IMR-90 (cell line): ENCODE measurements at regions not wholly inside any gene's neighbourhood (a gene's known extent, or its start where the extent isn't known, plus 50 kb on each side); places are given as distances from the start of the nearest gene placed in this dataset.

Experiments used
- ATAC-seq: fragments of 200-7000 bp; cut with Tn5 transposase; 2 replicates; pipeline ENCODE4 v1.9.1; 2020; ENCODE audit warnings: low read depth, mild to moderate bottlenecking, moderate library complexity
- BruUV-seq: library from RNA; stranded (reverse); fragments of 400-500 nt; replicated peaks from 2 replicates; lab custom pipeline; 2021; lab: Mats Ljungman, UMichigan
- CTCF ChIA-PET: fragments of 300-600 bp; formaldehyde crosslinking; extraction: SDS; loops from one replicate; lab custom pipeline; 2021; ENCODE audit warnings: antibody characterized with exemption; lab: Yijun Ruan, JAX
- POLR2A ChIA-PET: fragments of 300-600 bp; sonication (Branson Sonifier 250); formaldehyde crosslinking; loops from one replicate; lab custom pipeline; 2022; ENCODE audit warnings: antibody characterized with exemption; ENCODE audit not compliant: unreplicated experiment; lab: Charles Lee
- DNase-seq: peaks from one replicate; pipeline ENCODE4 v3.0.0; 2013
- H2AFZ ChIP-seq: replicated peaks from 2 replicates; pipeline ENCODE3; 2013; ENCODE audit warnings: low read length, mild to moderate bottlenecking; ENCODE audit not compliant: poor library complexity
- H2AK5ac ChIP-seq: 2 replicates; pipeline ENCODE4 v1.6.1; 2013; ENCODE audit warnings: low read depth, low read length, inconsistent platforms
- H2AK9ac ChIP-seq: replicated peaks from 2 replicates; pipeline ENCODE3; 2013; ENCODE audit warnings: mild to moderate bottlenecking, low read depth, low read length, moderate library complexity; ENCODE audit not compliant: poor library complexity
- H2BK120ac ChIP-seq: 2 replicates; pipeline ENCODE4 v1.6.1; 2013; ENCODE audit warnings: low read depth, low read length, inconsistent platforms
- H2BK15ac ChIP-seq: 3 replicates; pipeline ENCODE4 v1.6.1; 2013; ENCODE audit warnings: low read depth, low read length, inconsistent platforms
- H2BK20ac ChIP-seq: 2 replicates; pipeline ENCODE4 v1.6.1; 2013; ENCODE audit warnings: low read depth, mild to moderate bottlenecking, inconsistent platforms, low read length, moderate library complexity
- H2BK5ac ChIP-seq: 2 replicates; pipeline ENCODE4 v1.6.1; 2013; ENCODE audit warnings: mild to moderate bottlenecking, low read depth, low read length, inconsistent platforms; ENCODE audit not compliant: poor library complexity, severe bottlenecking
- H3K14ac ChIP-seq: replicated peaks from 2 replicates; pipeline ENCODE4 v1.6.1; 2013; ENCODE audit warnings: low read depth, low read length, inconsistent platforms
- H3K18ac ChIP-seq: 2 replicates; pipeline ENCODE4 v1.6.1; 2013; ENCODE audit warnings: low read depth, low read length, control low read depth
- H3K23ac ChIP-seq: 2 replicates; pipeline ENCODE4 v1.6.1; 2013; ENCODE audit warnings: low read depth, low read length, inconsistent platforms
- H3K27ac ChIP-seq: 2 replicates; pipeline ENCODE4 v1.5.1; 2013; ENCODE audit warnings: mild to moderate bottlenecking, control low read depth, low read length; ENCODE audit not compliant: insufficient read depth
- H3K27me3 ChIP-seq: 2 replicates; pipeline ENCODE4 v1.6.1; 2013; ENCODE audit warnings: low read length; ENCODE audit not compliant: control insufficient read depth, insufficient read depth
- H3K36me3 ChIP-seq: 2 replicates; pipeline ENCODE4 v1.6.1; 2013; ENCODE audit warnings: low read length, mixed read lengths; ENCODE audit not compliant: control insufficient read depth, insufficient read depth
- H3K4ac ChIP-seq: 2 replicates; pipeline ENCODE4 v1.6.1; 2013; ENCODE audit warnings: low read depth, low read length, inconsistent platforms
- H3K4me1 ChIP-seq: 2 replicates; pipeline ENCODE4 v1.6.1; 2013; ENCODE audit warnings: low read length, mixed read lengths; ENCODE audit not compliant: control insufficient read depth, insufficient read depth
- H3K4me2 ChIP-seq: 2 replicates; pipeline ENCODE4 v1.6.1; 2013; ENCODE audit warnings: low read depth, mild to moderate bottlenecking, control low read depth, low read length, moderate library complexity
- H3K4me3 ChIP-seq: 2 replicates; pipeline ENCODE4 v1.5.1; 2013; ENCODE audit warnings: low read depth, mild to moderate bottlenecking, control low read depth, low read length, moderate library complexity; ENCODE audit not compliant: insufficient read depth
- H3K56ac ChIP-seq: 2 replicates; pipeline ENCODE4 v1.6.1; 2013; ENCODE audit warnings: low read length, inconsistent platforms; ENCODE audit not compliant: insufficient read depth; ENCODE audit errors: extremely low read depth
- H3K79me1 ChIP-seq, 2 experiments: 2 replicates each; pipeline ENCODE4 v1.6.1; 2013; ENCODE audit warnings: low read length in 2 of 2, inconsistent platforms in 1 of 2, low read depth in 1 of 2
- H3K9ac ChIP-seq: 2 replicates; pipeline ENCODE4 v1.6.1; 2013; ENCODE audit warnings: low read depth, low read length, control low read depth
- H3K9me1 ChIP-seq: 2 replicates; pipeline ENCODE4 v1.6.1; 2013; ENCODE audit warnings: low read length, inconsistent platforms; ENCODE audit not compliant: insufficient read depth
- H3K9me3 ChIP-seq: 2 replicates; pipeline ENCODE4 v1.6.1; 2013; ENCODE audit warnings: low read length; ENCODE audit not compliant: control insufficient read depth, insufficient read depth
- H4K20me1 ChIP-seq: 2 replicates; pipeline ENCODE4 v1.6.1; 2013; ENCODE audit warnings: low read length, inconsistent platforms; ENCODE audit not compliant: insufficient read depth
- H4K5ac ChIP-seq: 2 replicates; pipeline ENCODE4 v1.6.1; 2013; ENCODE audit warnings: mild to moderate bottlenecking, low read depth, low read length, control low read depth
- H4K8ac ChIP-seq, 2 experiments: 2 replicates each; pipeline ENCODE4 v1.6.1; 2013; ENCODE audit warnings: low read depth in 2 of 2, low read length in 2 of 2, control low read depth in 1 of 2, inconsistent platforms in 1 of 2
- H4K91ac ChIP-seq: 2 replicates; pipeline ENCODE4 v1.6.1; 2013; ENCODE audit warnings: low read depth, low read length, inconsistent platforms; ENCODE audit not compliant: insufficient read depth
- BHLHE40 ChIP-seq: fragments of 150-350 bp; IDR thresholded peaks from 2 replicates; pipeline ENCODE4 v1.6.1; 2016; ENCODE audit warnings: mild to moderate bottlenecking, low read depth, low read length
- CEBPB ChIP-seq: IDR thresholded peaks from 2 replicates; pipeline ENCODE4 v1.6.1; 2012; ENCODE audit warnings: low read depth, low read length, improper control_type of control experiment
- CHD1 ChIP-seq: IDR thresholded peaks from 2 replicates; pipeline ENCODE4 v1.6.1; 2012; ENCODE audit warnings: low read depth, low read length, improper control_type of control experiment
- ELK1 ChIP-seq: fragments of 150-350 bp; IDR thresholded peaks from 2 replicates; pipeline ENCODE4 v1.6.1; 2016; ENCODE audit warnings: low read depth, mild to moderate bottlenecking, low read length, moderate library complexity, borderline replicate concordance
- FOS ChIP-seq: fragments of 150-350 bp; IDR thresholded peaks from 2 replicates; pipeline ENCODE4 v1.6.1; 2016; ENCODE audit warnings: low read depth, low read length
- MAFK ChIP-seq: IDR thresholded peaks from 2 replicates; pipeline ENCODE4 v1.6.1; 2012; ENCODE audit warnings: low read depth, low read length, improper control_type of control experiment
- MAZ ChIP-seq: IDR thresholded peaks from 2 replicates; pipeline ENCODE4 v1.6.1; 2012; ENCODE audit warnings: low read depth, mild to moderate bottlenecking, low read length, improper control_type of control experiment, moderate library complexity, borderline replicate concordance
- NFE2L2 ChIP-seq: fragments of 150-350 bp; IDR thresholded peaks from 2 replicates; pipeline ENCODE4 v1.6.1; 2016; ENCODE audit warnings: low read depth, mild to moderate bottlenecking, low read length
- POLR2A ChIP-seq: IDR thresholded peaks from 2 replicates; pipeline ENCODE4 v1.6.1; 2012; ENCODE audit warnings: mild to moderate bottlenecking, low read depth, low read length
- RAD21 ChIP-seq: IDR thresholded peaks from 2 replicates; pipeline ENCODE4 v1.6.1; 2012; ENCODE audit warnings: low read length, improper control_type of control experiment
- RCOR1 ChIP-seq: IDR thresholded peaks from 2 replicates; pipeline ENCODE4 v1.6.1; 2012; ENCODE audit warnings: mild to moderate bottlenecking, low read length, improper control_type of control experiment; ENCODE audit not compliant: insufficient replicate concordance
- RFX5 ChIP-seq: IDR thresholded peaks from 2 replicates; pipeline ENCODE4 v1.8.0; 2012; ENCODE audit warnings: low read depth, mild to moderate bottlenecking, low read length, moderate library complexity
- SMC3 ChIP-seq: fragments of 150-350 bp; IDR thresholded peaks from 2 replicates; pipeline ENCODE4 v1.6.1; 2016; ENCODE audit warnings: low read depth, mild to moderate bottlenecking, antibody characterized with exemption, low read length, moderate library complexity
- USF2 ChIP-seq: fragments of 150-350 bp; IDR thresholded peaks from 2 replicates; pipeline ENCODE4 v1.6.1; 2017; ENCODE audit warnings: mild to moderate bottlenecking, antibody characterized with exemption, low read length, low read depth
- WGBS, 2 experiments: methylation state at CpG; one replicate each; pipeline versions ENCODE4 v1.1.5 to v1.1.7; 2013; ENCODE audit warnings: missing lambda C conversion rate in 2 of 2; ENCODE audit not compliant: insufficient read length in 1 of 2; ENCODE audit errors: extremely low coverage in 2 of 2; 5-methylcytosine and 5-hydroxymethylcytosine counted together
- dilution Hi-C: fragments of 300-500 bp; cut with HindIII; formaldehyde crosslinking; loops from one replicate; pipeline ENCODE4 v1.14.3; 2018; ENCODE audit warnings: low sequenced_read_pairs; ENCODE audit not compliant: unreplicated experiment
- in situ Hi-C: fragments of 300-500 bp; cut with MboI; formaldehyde crosslinking; loops from 3 replicates; pipeline ENCODE4 v1.14.3; 2019; ENCODE audit warnings: low sequenced_read_pairs, inconsistent platforms, mixed read lengths
- intact Hi-C: fragments of 100-400 bp; cut with micrococcal nuclease; formaldehyde crosslinking; loops from 2 replicates; pipeline ENCODE4 v1.10.0; 2022
- TF ChIP-seq, protein P1 (sequence below): conservative IDR thresholded peaks from 2 replicates; pipeline ENCODE4 v1.5.1; 2012; ENCODE audit warnings: mild to moderate bottlenecking, low read depth, low read length, improper control_type of control experiment

GRCh38 chr6:6503191-6503590 is 85.3 kb upstream of the LY86 start:
- Histone ChIP-seq H3K9ac (no peak overlapping the region), H4K5ac (no peak overlapping the region), H4K8ac (no peak overlapping the region), H2BK15ac (no peak overlapping the region), H4K20me1 (no peaks in the 10 kb centered on the region), H3K18ac (no peak overlapping the region), H3K36me3 (no peaks in the 10 kb centered on the region), H4K91ac (no peak overlapping the region), H3K14ac (no peak overlapping the region), H3K4me3 (no peak overlapping the region), H2BK120ac (no peak overlapping the region), H3K9me1 (no peaks in the 10 kb centered on the region), H3K4ac (no peak overlapping the region), H3K4me1 (no peaks in the 10 kb centered on the region), H3K56ac (no peak overlapping the region), H3K27ac (no peak overlapping the region), H2BK20ac (no peak overlapping the region), H2AK5ac (no peak overlapping the region), H3K27me3 (no peaks in the 10 kb centered on the region), H2AFZ (no peak overlapping the region), H3K79me1 (no peaks in the 10 kb centered on the region), H3K9me3 (peaks cover 23% of the 10 kb centered on the region), H2AK9ac (no peak overlapping the region), H3K4me2 (no peak overlapping the region), H3K23ac (no peak overlapping the region), H2BK5ac (no peak overlapping the region)
- no CpG with 5 or more reads among the region's 7 CpGs for WGBS, 2 experiments
- no peak for ATAC-seq
- in situ Hi-C loops: no loop called here
- CTCF ChIA-PET: no interaction called here
- no peak for DNase-seq
- POLR2A ChIA-PET: no interaction called here
- intact Hi-C loops: no loop called here
- no TSS peak for BruUV-seq
- dilution Hi-C loops: no loop called here
- TF ChIP-seq, protein P1, sequence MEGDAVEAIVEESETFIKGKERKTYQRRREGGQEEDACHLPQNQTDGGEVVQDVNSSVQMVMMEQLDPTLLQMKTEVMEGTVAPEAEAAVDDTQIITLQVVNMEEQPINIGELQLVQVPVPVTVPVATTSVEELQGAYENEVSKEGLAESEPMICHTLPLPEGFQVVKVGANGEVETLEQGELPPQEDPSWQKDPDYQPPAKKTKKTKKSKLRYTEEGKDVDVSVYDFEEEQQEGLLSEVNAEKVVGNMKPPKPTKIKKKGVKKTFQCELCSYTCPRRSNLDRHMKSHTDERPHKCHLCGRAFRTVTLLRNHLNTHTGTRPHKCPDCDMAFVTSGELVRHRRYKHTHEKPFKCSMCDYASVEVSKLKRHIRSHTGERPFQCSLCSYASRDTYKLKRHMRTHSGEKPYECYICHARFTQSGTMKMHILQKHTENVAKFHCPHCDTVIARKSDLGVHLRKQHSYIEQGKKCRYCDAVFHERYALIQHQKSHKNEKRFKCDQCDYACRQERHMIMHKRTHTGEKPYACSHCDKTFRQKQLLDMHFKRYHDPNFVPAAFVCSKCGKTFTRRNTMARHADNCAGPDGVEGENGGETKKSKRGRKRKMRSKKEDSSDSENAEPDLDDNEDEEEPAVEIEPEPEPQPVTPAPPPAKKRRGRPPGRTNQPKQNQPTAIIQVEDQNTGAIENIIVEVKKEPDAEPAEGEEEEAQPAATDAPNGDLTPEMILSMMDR: no peak
- TF ChIP-seq SMC3 (no peak), USF2 (no peak), CHD1 (no peak), MAFK (no peak), NFE2L2 (no peak), RCOR1 (no peak), RAD21 (no peak), POLR2A (no peak), RFX5 (no peak), MAZ (no peak), ELK1 (no peak), CEBPB (no peak), BHLHE40 (no peak), FOS (no peak)
